Left lung (tissue), 4 donors: ENCODE measurements at regions not wholly inside any gene's neighbourhood (a gene's known extent, or its start where the extent isn't known, plus 50 kb on each side); places are given as distances from the start of the nearest gene placed in this dataset.

Experiments used
- ATAC-seq: fragments of 200-7000 bp; cut with Tn5 transposase; one replicate; pipeline ENCODE4 v1.9.1; 2020; ENCODE audit warnings: moderate library complexity
- DNase-seq, 4 donors: peaks; one replicate each; pipeline ENCODE4 v3.0.0-alpha.2; 2013 to 2020
- H3K27ac ChIP-seq, 2 donors: fragments of 200-600 bp; sonication (generic) in 1 of 2; one replicate each; pipeline versions ENCODE4 v1.5.0 to v1.8.0; 2020 to 2021
- H3K27me3 ChIP-seq, 2 donors: fragments of 200-600 bp; sonication (generic) in 1 of 2; one replicate each; pipeline versions ENCODE4 v1.5.0 to v1.8.0; 2020 to 2021
- H3K36me3 ChIP-seq, 2 donors: fragments of 200-600 bp; sonication (generic) in 1 of 2; one replicate each; pipeline versions ENCODE4 v1.5.0 to v1.8.0; 2020 to 2021
- H3K4me1 ChIP-seq, 2 donors: fragments of 200-600 bp; one replicate each; pipeline ENCODE4 v1.8.0; 2021
- H3K4me3 ChIP-seq, 2 donors: fragments of 200-600 bp; sonication (generic) in 1 of 2; one replicate each; pipeline versions ENCODE4 v1.5.0 to v1.8.0; 2020 to 2021; ENCODE audit warnings: mild to moderate bottlenecking in 1 of 2
- H3K9me3 ChIP-seq, 2 donors: fragments of 200-600 bp; sonication (generic) in 1 of 2; one replicate each; pipeline versions ENCODE4 v1.5.0 to v1.8.0; 2020 to 2021
- CTCF ChIP-seq, 2 donors: fragments of 200-600 bp; sonication (generic) in 1 of 2; IDR thresholded peaks; one replicate each; pipeline versions ENCODE4 v1.5.0 to v1.8.0; 2021; ENCODE audit warnings: antibody characterized with exemption in 2 of 2
- intact Hi-C, 2 donors: fragments of 100-400 bp; cut with DNase I; formaldehyde crosslinking; loops; one replicate each; pipeline versions ENCODE4 v1.11.2 to v1.14.2; 2022
- donor health status: DM: no; HTN: yes; CAD: no.
- donor health status: DM: no; HTN: no; CAD: no.

GRCh38 chr13:105979131-105980011 lies 556.1 kb downstream of the EFNB2 start:
- Histone ChIP-seq H3K4me3 (no peak overlapping the region), H3K36me3 (no peaks in the 10 kb centered on the region), H3K4me1 (no peaks in the 10 kb centered on the region), H3K9me3 (peaks cover 0 to 3% of the 10 kb centered on the region in 2 donors), H3K27ac (no peak overlapping the region), H3K27me3 (no peaks in the 10 kb centered on the region)
- peak; percentile 95 for ATAC-seq
- peak in 2 of 4 donors; percentile 27 to 40 for DNase-seq
- no peak for TF ChIP-seq CTCF (IDR thresholded peaks at IDR 0.05)
- intact Hi-C loops, result no loop called here

- no peak for TF ChIP-seq CTCF (IDR thresholded peaks at IDR 0.05)
- no peaks in the 10 kb centered on the region for H3K4me1 ChIP-seq
- H3K4me3 ChIP-seq, result no peak overlapping the region
- H3K27ac ChIP-seq, result no peak overlapping the region
- DNase-seq, result no peak
- peaks cover 0 to 3% of the 10 kb centered on the region in 2 donors for H3K9me3 ChIP-seq
- no peak for ATAC-seq
- intact Hi-C loops, result no loop called here
- no peaks in the 10 kb centered on the region for H3K27me3 ChIP-seq
- no peaks in the 10 kb centered on the region for H3K36me3 ChIP-seq
Measured at GRCh38 chr13:105974380-105974779, 561.1 kb downstream of the EFNB2 start.

GRCh38 chr13:105972811-105973590 lies 562.5 kb downstream of the EFNB2 start:
- ATAC-seq, result peak; percentile 36
- H3K27me3 ChIP-seq, result no peaks in the 10 kb centered on the region
- H3K9me3 ChIP-seq, result peaks cover 0 to 3% of the 10 kb centered on the region in 2 donors
- no peak for TF ChIP-seq CTCF (IDR thresholded peaks at IDR 0.05)
- intact Hi-C loops, result no loop called here
- no peak overlapping the region for H3K4me3 ChIP-seq
- peak in 1 of 4 donors; percentile 15 for DNase-seq
- no peak overlapping the region for H3K27ac ChIP-seq
- H3K4me1 ChIP-seq, result no peaks in the 10 kb centered on the region
- no peaks in the 10 kb centered on the region for H3K36me3 ChIP-seq

GRCh38 chr13:105972306-105972721 lies 563.1 kb downstream of the EFNB2 start:
- no peak for ATAC-seq
- no peak for TF ChIP-seq CTCF (IDR thresholded peaks at IDR 0.05)
- Histone ChIP-seq H3K4me3 (no peak overlapping the region), H3K36me3 (no peaks in the 10 kb centered on the region), H3K4me1 (no peaks in the 10 kb centered on the region), H3K9me3 (peaks cover 0 to 3% of the 10 kb centered on the region in 2 donors), H3K27ac (no peak overlapping the region), H3K27me3 (no peaks in the 10 kb centered on the region)
- intact Hi-C loops, result no loop called here
- no peak for DNase-seq

GRCh38 chr13:105971738-105972137 lies 563.7 kb downstream of the EFNB2 start:
- Histone ChIP-seq H3K4me3 (no peak overlapping the region), H3K4me1 (no peaks in the 10 kb centered on the region), H3K36me3 (no peaks in the 10 kb centered on the region), H3K27me3 (no peaks in the 10 kb centered on the region), H3K27ac (no peak overlapping the region), H3K9me3 (peaks cover 0 to 3% of the 10 kb centered on the region in 2 donors)
- DNase-seq, result no peak
- ATAC-seq, result no peak
- no peak for TF ChIP-seq CTCF (IDR thresholded peaks at IDR 0.05)
- intact Hi-C loops, result no loop called here
